ENCODE measurements at regions not wholly inside any gene's neighbourhood (a gene's known extent, or its start where the extent isn't known, plus 50 kb on each side); places are given as distances from the start of the nearest gene placed in this dataset.

DNA sequence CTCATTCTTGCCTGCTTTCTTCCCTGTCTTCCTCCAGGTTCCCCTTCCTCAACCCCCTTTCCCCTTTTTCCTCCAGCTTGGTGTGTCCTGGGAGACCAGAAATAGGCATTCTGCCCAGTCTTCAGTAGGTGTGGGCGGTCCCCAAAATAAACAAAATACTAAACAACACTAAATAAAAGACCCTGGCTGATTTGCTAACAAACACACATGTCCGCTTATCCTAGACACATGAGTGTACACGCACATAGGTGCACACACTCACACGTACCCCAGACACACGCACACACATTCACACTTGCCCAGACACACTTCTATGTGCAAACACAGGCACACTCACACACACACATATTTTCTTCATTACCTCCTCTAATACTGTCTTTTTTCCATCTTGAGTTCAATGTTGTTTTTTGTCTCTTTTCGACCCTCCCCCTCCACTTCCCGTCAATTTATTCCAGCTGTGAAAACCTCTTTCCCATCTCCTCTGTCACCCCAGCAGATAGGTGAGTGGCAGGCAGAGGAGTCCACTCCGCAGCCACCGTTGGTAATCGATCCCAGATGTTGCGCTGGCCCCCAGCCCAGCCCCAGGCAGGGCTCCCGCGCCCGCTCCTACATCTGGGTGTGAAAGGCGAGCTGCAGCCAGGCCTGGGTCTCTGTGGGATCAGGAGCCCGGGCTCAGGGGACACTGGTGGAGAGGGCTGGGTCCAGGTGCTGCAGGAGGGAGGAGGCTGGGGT is 56.9 kb upstream of the FOXP4 start (continued):
- no peak; the same call in 1 of the 2 replicates for TF ChIP-seq RAD21 (IDR thresholded peaks at IDR 0.05; ENCODE audit: low read length)
- TF ChIP-seq, protein P1, sequence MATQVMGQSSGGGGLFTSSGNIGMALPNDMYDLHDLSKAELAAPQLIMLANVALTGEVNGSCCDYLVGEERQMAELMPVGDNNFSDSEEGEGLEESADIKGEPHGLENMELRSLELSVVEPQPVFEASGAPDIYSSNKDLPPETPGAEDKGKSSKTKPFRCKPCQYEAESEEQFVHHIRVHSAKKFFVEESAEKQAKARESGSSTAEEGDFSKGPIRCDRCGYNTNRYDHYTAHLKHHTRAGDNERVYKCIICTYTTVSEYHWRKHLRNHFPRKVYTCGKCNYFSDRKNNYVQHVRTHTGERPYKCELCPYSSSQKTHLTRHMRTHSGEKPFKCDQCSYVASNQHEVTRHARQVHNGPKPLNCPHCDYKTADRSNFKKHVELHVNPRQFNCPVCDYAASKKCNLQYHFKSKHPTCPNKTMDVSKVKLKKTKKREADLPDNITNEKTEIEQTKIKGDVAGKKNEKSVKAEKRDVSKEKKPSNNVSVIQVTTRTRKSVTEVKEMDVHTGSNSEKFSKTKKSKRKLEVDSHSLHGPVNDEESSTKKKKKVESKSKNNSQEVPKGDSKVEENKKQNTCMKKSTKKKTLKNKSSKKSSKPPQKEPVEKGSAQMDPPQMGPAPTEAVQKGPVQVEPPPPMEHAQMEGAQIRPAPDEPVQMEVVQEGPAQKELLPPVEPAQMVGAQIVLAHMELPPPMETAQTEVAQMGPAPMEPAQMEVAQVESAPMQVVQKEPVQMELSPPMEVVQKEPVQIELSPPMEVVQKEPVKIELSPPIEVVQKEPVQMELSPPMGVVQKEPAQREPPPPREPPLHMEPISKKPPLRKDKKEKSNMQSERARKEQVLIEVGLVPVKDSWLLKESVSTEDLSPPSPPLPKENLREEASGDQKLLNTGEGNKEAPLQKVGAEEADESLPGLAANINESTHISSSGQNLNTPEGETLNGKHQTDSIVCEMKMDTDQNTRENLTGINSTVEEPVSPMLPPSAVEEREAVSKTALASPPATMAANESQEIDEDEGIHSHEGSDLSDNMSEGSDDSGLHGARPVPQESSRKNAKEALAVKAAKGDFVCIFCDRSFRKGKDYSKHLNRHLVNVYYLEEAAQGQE (IDR thresholded peaks at IDR 0.05; ENCODE audit: low read depth, low read length), result no peak
- TF ChIP-seq, protein P2, sequence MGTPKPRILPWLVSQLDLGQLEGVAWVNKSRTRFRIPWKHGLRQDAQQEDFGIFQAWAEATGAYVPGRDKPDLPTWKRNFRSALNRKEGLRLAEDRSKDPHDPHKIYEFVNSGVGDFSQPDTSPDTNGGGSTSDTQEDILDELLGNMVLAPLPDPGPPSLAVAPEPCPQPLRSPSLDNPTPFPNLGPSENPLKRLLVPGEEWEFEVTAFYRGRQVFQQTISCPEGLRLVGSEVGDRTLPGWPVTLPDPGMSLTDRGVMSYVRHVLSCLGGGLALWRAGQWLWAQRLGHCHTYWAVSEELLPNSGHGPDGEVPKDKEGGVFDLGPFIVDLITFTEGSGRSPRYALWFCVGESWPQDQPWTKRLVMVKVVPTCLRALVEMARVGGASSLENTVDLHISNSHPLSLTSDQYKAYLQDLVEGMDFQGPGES (IDR thresholded peaks at IDR 0.05; ENCODE audit: low read depth, low read length), result no peak
- TF ChIP-seq, protein P3, sequence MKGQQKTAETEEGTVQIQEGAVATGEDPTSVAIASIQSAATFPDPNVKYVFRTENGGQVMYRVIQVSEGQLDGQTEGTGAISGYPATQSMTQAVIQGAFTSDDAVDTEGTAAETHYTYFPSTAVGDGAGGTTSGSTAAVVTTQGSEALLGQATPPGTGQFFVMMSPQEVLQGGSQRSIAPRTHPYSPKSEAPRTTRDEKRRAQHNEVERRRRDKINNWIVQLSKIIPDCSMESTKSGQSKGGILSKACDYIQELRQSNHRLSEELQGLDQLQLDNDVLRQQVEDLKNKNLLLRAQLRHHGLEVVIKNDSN (IDR thresholded peaks at IDR 0.05; ENCODE audit: borderline replicate concordance, low read depth), result no peak
- peak; percentile 95 for TF ChIP-seq TCF12 (IDR thresholded peaks at IDR 0.05)
- no peak for TF ChIP-seq SIN3A (IDR thresholded peaks at IDR 0.05; ENCODE audit: borderline replicate concordance, low read depth, low read length)
- no peak for TF ChIP-seq FOXM1 (IDR thresholded peaks at IDR 0.05; ENCODE audit: low read depth)
- TF ChIP-seq SMC3 (IDR thresholded peaks at IDR 0.05; ENCODE audit: low read depth, low read length), result no peak
- TF ChIP-seq YY1 (IDR thresholded peaks at IDR 0.05; ENCODE audit: low read depth), result no peak
- TF ChIP-seq, protein P4, sequence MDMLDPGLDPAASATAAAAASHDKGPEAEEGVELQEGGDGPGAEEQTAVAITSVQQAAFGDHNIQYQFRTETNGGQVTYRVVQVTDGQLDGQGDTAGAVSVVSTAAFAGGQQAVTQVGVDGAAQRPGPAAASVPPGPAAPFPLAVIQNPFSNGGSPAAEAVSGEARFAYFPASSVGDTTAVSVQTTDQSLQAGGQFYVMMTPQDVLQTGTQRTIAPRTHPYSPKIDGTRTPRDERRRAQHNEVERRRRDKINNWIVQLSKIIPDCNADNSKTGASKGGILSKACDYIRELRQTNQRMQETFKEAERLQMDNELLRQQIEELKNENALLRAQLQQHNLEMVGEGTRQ (IDR thresholded peaks at IDR 0.05; ENCODE audit: borderline replicate concordance, low read depth, low read length), result no peak
- TF ChIP-seq EZH2phosphoT487 (IDR thresholded peaks at IDR 0.05; ENCODE audit: borderline replicate concordance, low read depth), result no peak
- TF ChIP-seq, protein P5, sequence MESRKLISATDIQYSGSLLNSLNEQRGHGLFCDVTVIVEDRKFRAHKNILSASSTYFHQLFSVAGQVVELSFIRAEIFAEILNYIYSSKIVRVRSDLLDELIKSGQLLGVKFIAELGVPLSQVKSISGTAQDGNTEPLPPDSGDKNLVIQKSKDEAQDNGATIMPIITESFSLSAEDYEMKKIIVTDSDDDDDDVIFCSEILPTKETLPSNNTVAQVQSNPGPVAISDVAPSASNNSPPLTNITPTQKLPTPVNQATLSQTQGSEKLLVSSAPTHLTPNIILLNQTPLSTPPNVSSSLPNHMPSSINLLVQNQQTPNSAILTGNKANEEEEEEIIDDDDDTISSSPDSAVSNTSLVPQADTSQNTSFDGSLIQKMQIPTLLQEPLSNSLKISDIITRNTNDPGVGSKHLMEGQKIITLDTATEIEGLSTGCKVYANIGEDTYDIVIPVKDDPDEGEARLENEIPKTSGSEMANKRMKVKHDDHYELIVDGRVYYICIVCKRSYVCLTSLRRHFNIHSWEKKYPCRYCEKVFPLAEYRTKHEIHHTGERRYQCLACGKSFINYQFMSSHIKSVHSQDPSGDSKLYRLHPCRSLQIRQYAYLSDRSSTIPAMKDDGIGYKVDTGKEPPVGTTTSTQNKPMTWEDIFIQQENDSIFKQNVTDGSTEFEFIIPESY (IDR thresholded peaks at IDR 0.05; ENCODE audit: borderline replicate concordance, low read depth), result no peak
- TF ChIP-seq FOSL2 (IDR thresholded peaks at IDR 0.05; ENCODE audit: borderline replicate concordance, low read depth), result no peak

Data from SK-N-SH (cell line).